CD4-positive, alpha-beta memory T cell (primary cell): ENCODE measurements at regions not wholly inside any gene's neighbourhood (a gene's known extent, or its start where the extent isn't known, plus 50 kb on each side); places are given as distances from the start of the nearest gene placed in this dataset.
A peak's percentile ranks its signal among the peaks of the same experiment; 100 is the strongest.

Source experiments
- CTCF ChIA-PET: fragments of 350-600 bp; sonication (Branson Sonifier 250); formaldehyde crosslinking; loops from one replicate; lab custom pipeline; 2021; ENCODE audit warnings: inconsistent platforms; ENCODE audit not compliant: partially characterized antibody; lab: Charles Lee
- POLR2A ChIA-PET: fragments of 350-600 bp; sonication (Branson Sonifier 250); formaldehyde crosslinking; loops from one replicate; lab custom pipeline; 2021; ENCODE audit not compliant: partially characterized antibody; lab: Charles Lee
- DNase-seq, 5 donors: peaks; one replicate each; pipeline versions ENCODE4 v3.0.0 to v3.0.0-alpha.2; 2020 to 2022; ENCODE audit warnings: mixed read lengths in 1 of 5
- H3K27ac ChIP-seq: one replicate; pipeline ENCODE4 v1.7.0; 2013; ENCODE audit warnings: low read depth, low read length
- H3K27me3 ChIP-seq: 2 replicates; pipeline ENCODE4 v1.7.0; 2013; ENCODE audit warnings: mild to moderate bottlenecking, low read length, moderate library complexity; ENCODE audit not compliant: insufficient read depth
- H3K36me3 ChIP-seq: 2 replicates; pipeline ENCODE4 v1.7.0; 2013; ENCODE audit warnings: mild to moderate bottlenecking, low read length, moderate library complexity; ENCODE audit not compliant: insufficient read depth
- H3K4me1 ChIP-seq: 2 replicates; pipeline ENCODE4 v1.7.0; 2013; ENCODE audit warnings: mild to moderate bottlenecking, low read length, moderate library complexity; ENCODE audit not compliant: insufficient read depth
- H3K4me3 ChIP-seq, 2 donors: one replicate each; pipeline ENCODE4 v1.7.0; 2013; ENCODE audit warnings: low read length in 2 of 2, mild to moderate bottlenecking in 1 of 2
- H3K9me3 ChIP-seq, 2 donors: one replicate each; pipeline ENCODE4 v1.7.0; 2013; ENCODE audit warnings: low read length in 2 of 2, control low read depth in 1 of 2; ENCODE audit not compliant: control insufficient read depth in 1 of 2
- H3K27ac Mint-ChIP-seq, 7 donors: one replicate each; pipeline ENCODE4 v1.8.0; 2020 to 2021; ENCODE audit warnings: mixed read lengths in 7 of 7, mild to moderate bottlenecking in 6 of 7, inconsistent platforms in 3 of 7, moderate library complexity in 3 of 7
- H3K27me3 Mint-ChIP-seq, 2 donors: one replicate each; pipeline ENCODE4 v1.8.0; 2020 to 2021; ENCODE audit warnings: mixed read lengths in 2 of 2
- H3K36me3 Mint-ChIP-seq, 2 donors: one replicate each; pipeline ENCODE4 v1.8.0; 2020 to 2021; ENCODE audit warnings: mixed read lengths in 2 of 2, inconsistent platforms in 1 of 2, mild to moderate bottlenecking in 1 of 2
- H3K4me1 Mint-ChIP-seq, 4 donors: one replicate each; pipeline ENCODE4 v1.8.0; 2020 to 2021; ENCODE audit warnings: mixed read lengths in 4 of 4, mild to moderate bottlenecking in 1 of 4
- H3K4me3 Mint-ChIP-seq, 8 donors: one replicate each; pipeline ENCODE4 v1.8.0; 2020 to 2021; ENCODE audit warnings: mixed read lengths in 8 of 8, mild to moderate bottlenecking in 7 of 8, moderate library complexity in 6 of 8, inconsistent platforms in 3 of 8
- H3K9me3 Mint-ChIP-seq, 8 donors: one replicate each; pipeline ENCODE4 v1.8.0; 2020 to 2021; ENCODE audit warnings: mixed read lengths in 8 of 8, mild to moderate bottlenecking in 5 of 8, inconsistent platforms in 3 of 8, moderate library complexity in 1 of 8
- intact Hi-C: fragments of 100-400 bp; cut with micrococcal nuclease; formaldehyde crosslinking; loops from one replicate; pipeline ENCODE4 v1.15.1; 2023

GRCh38 chr3:59131016-59131766, 81.4 kb upstream of the CFAP20DC start:
- H3K27ac Mint-ChIP-seq: no peak overlapping the region
- Histone ChIP-seq H3K4me1 (no peaks in the 10 kb centered on the region), H3K36me3 (no peaks in the 10 kb centered on the region), H3K9me3 (no peaks in the 10 kb centered on the region), H3K4me3 (no peak overlapping the region), H3K27me3 (peaks cover 4% of the 10 kb centered on the region), H3K27ac (no peak overlapping the region)
- ChIA-PET POLR2A (no interaction called here), CTCF (no interaction called here)
- no peaks in the 10 kb centered on the region for H3K36me3 Mint-ChIP-seq
- intact Hi-C loops: no loop called here
- H3K27me3 Mint-ChIP-seq: no peaks in the 10 kb centered on the region
- H3K4me3 Mint-ChIP-seq: no peak overlapping the region
- peaks cover 0 to 1% (median 0%) of the 10 kb centered on the region in 8 donors for H3K9me3 Mint-ChIP-seq
- no peaks in the 10 kb centered on the region for H3K4me1 Mint-ChIP-seq
- no peak for DNase-seq

GRCh38 chr3:59128685-59129084, 78.9 kb upstream of the CFAP20DC start:
- ChIA-PET CTCF (interaction anchor here (1.6 kb wide), 1 partner anchor 20 kb away, joined by 3 read pairs; no protein-coding TSS in a partner anchor), POLR2A (no interaction called here)
- Mint-ChIP-seq H3K27ac (no peak overlapping the region), H3K36me3 (no peaks in the 10 kb centered on the region), H3K4me1 (no peaks in the 10 kb centered on the region), H3K4me3 (no peak overlapping the region), H3K27me3 (no peaks in the 10 kb centered on the region), H3K9me3 (peaks cover 0 to 1% (median 0%) of the 10 kb centered on the region in 8 donors)
- Histone ChIP-seq H3K36me3 (no peaks in the 10 kb centered on the region), H3K27me3 (peaks cover 4% of the 10 kb centered on the region), H3K9me3 (no peaks in the 10 kb centered on the region), H3K4me3 (no peak overlapping the region), H3K4me1 (no peaks in the 10 kb centered on the region), H3K27ac (no peak overlapping the region)
- intact Hi-C loops: no loop called here
- DNase-seq: no peak

GRCh38 chr3:59127071-59127470, 77.2 kb upstream of the CFAP20DC start:
- H3K27me3 Mint-ChIP-seq: no peaks in the 10 kb centered on the region
- Histone ChIP-seq H3K27ac (no peak overlapping the region), H3K4me1 (no peaks in the 10 kb centered on the region), H3K9me3 (no peaks in the 10 kb centered on the region), H3K4me3 (no peak overlapping the region), H3K27me3 (peaks cover 4% of the 10 kb centered on the region), H3K36me3 (no peaks in the 10 kb centered on the region)
- ChIA-PET CTCF (interaction anchor here (1.6 kb wide), 1 partner anchor 18 kb away, joined by 3 read pairs; no protein-coding TSS in a partner anchor), POLR2A (no interaction called here)
- H3K4me1 Mint-ChIP-seq: no peaks in the 10 kb centered on the region
- peaks cover 0 to 1% (median 0%) of the 10 kb centered on the region in 8 donors for H3K9me3 Mint-ChIP-seq
- DNase-seq: no peak
- no peak overlapping the region for H3K4me3 Mint-ChIP-seq
- intact Hi-C loops: no loop called here
- no peaks in the 10 kb centered on the region for H3K36me3 Mint-ChIP-seq
- no peak overlapping the region for H3K27ac Mint-ChIP-seq

GRCh38 chr3:59126446-59126845, 76.6 kb upstream of the CFAP20DC start:
- intact Hi-C loops: no loop called here
- CTCF ChIA-PET: no interaction called here
- no peaks in the 10 kb centered on the region for H3K36me3 Mint-ChIP-seq
- Histone ChIP-seq H3K36me3 (no peaks in the 10 kb centered on the region), H3K27me3 (peaks cover 4% of the 10 kb centered on the region), H3K4me1 (no peaks in the 10 kb centered on the region), H3K27ac (no peak overlapping the region), H3K9me3 (no peaks in the 10 kb centered on the region), H3K4me3 (no peak overlapping the region)
- peaks cover 0 to 1% (median 0%) of the 10 kb centered on the region in 8 donors for H3K9me3 Mint-ChIP-seq
- H3K4me3 Mint-ChIP-seq: no peak overlapping the region
- no peak for DNase-seq
- peaks cover 0 to 1% of the 10 kb centered on the region in 2 donors for H3K27me3 Mint-ChIP-seq
- POLR2A ChIA-PET: no interaction called here
- H3K4me1 Mint-ChIP-seq: no peaks in the 10 kb centered on the region
- no peak overlapping the region for H3K27ac Mint-ChIP-seq

GRCh38 chr3:59121346-59122144, 71.7 kb upstream of the CFAP20DC start:
- Mint-ChIP-seq H3K27ac (no peak overlapping the region), H3K4me1 (no peaks in the 10 kb centered on the region), H3K36me3 (no peaks in the 10 kb centered on the region), H3K9me3 (peaks cover 0 to 2% (median 0%) of the 10 kb centered on the region in 8 donors), H3K4me3 (no peak overlapping the region), H3K27me3 (peaks cover 3% of the 10 kb centered on the region in 2 donors)
- Histone ChIP-seq H3K4me1 (no peaks in the 10 kb centered on the region), H3K27ac (no peak overlapping the region), H3K27me3 (no peaks in the 10 kb centered on the region), H3K4me3 (no peak overlapping the region), H3K9me3 (no peaks in the 10 kb centered on the region), H3K36me3 (no peaks in the 10 kb centered on the region)
- intact Hi-C loops: no loop called here
- DNase-seq: no peak
- POLR2A ChIA-PET: no interaction called here
- CTCF ChIA-PET: no interaction called here

- Mint-ChIP-seq H3K4me3 (no peak overlapping the region), H3K27ac (no peak overlapping the region), H3K36me3 (no peaks in the 10 kb centered on the region), H3K4me1 (peaks cover 0 to 5% (median under 1%) of the 10 kb centered on the region in 4 donors), H3K27me3 (peaks cover 3% of the 10 kb centered on the region in 2 donors), H3K9me3 (peaks cover 0 to 2% (median 0%) of the 10 kb centered on the region in 8 donors)
- no peak overlapping the region for H3K4me3 ChIP-seq
- H3K27ac ChIP-seq: no peak overlapping the region
- no peaks in the 10 kb centered on the region for H3K36me3 ChIP-seq
- no peak for DNase-seq
- H3K27me3 ChIP-seq: no peaks in the 10 kb centered on the region
- CTCF ChIA-PET: no interaction called here
- H3K4me1 ChIP-seq: no peaks in the 10 kb centered on the region
- intact Hi-C loops: no loop called here
- no peaks in the 10 kb centered on the region for H3K9me3 ChIP-seq
- POLR2A ChIA-PET: no interaction called here
Measured at GRCh38 chr3:59118928-59119327, 69.1 kb upstream of the CFAP20DC start.

GRCh38 chr3:59117396-59117795, 67.6 kb upstream of the CFAP20DC start:
- Mint-ChIP-seq H3K4me3 (peak overlapping the region in 1 of 8 donors; percentile 29), H3K27ac (no peak overlapping the region), H3K4me1 (peaks cover 0 to 5% (median under 1%) of the 10 kb centered on the region in 4 donors), H3K27me3 (peaks cover 3% of the 10 kb centered on the region in 2 donors), H3K9me3 (peaks cover 0 to 2% (median 0%) of the 10 kb centered on the region in 8 donors), H3K36me3 (no peaks in the 10 kb centered on the region)
- ChIA-PET CTCF (no interaction called here), POLR2A (no interaction called here)
- Histone ChIP-seq H3K4me3 (no peak overlapping the region), H3K9me3 (no peaks in the 10 kb centered on the region), H3K27me3 (no peaks in the 10 kb centered on the region), H3K4me1 (no peaks in the 10 kb centered on the region), H3K27ac (no peak overlapping the region), H3K36me3 (no peaks in the 10 kb centered on the region)
- no peak for DNase-seq
- intact Hi-C loops: no loop called here
